ENCODE measurements at regions not wholly inside any gene's neighbourhood (a gene's known extent, or its start where the extent isn't known, plus 50 kb on each side); places are given as distances from the start of the nearest gene placed in this dataset.

- no peak for TF ChIP-seq CTCF (IDR thresholded peaks at IDR 0.05)
- no peak for TF ChIP-seq POLR2A (IDR thresholded peaks at IDR 0.05)
Measured at GRCh38 chr17:68665373-68665772, 64.2 kb upstream of the FAM20A start.

Measured in testis (tissue), 2 donors.